Panc1 (cell line): ENCODE measurements at regions not wholly inside any gene's neighbourhood (a gene's known extent, or its start where the extent isn't known, plus 50 kb on each side); places are given as distances from the start of the nearest gene placed in this dataset.

Source experiments
- ATAC-seq: fragments of 200-7000 bp; cut with Tn5 transposase; 2 replicates; pipeline ENCODE4 v1.9.1; 2020; ENCODE audit warnings: mild to moderate bottlenecking, moderate library complexity
- BruUV-seq: library from RNA; stranded (reverse); fragments of 400-500 nt; replicated peaks from 2 replicates; lab custom pipeline; 2021; lab: Mats Ljungman, UMichigan
- CTCF ChIA-PET: fragments of 300-600 bp; sonication (Branson Sonifier 250); formaldehyde crosslinking; loops from one replicate; lab custom pipeline; 2022; ENCODE audit warnings: antibody characterized with exemption; lab: Charles Lee
- POLR2A ChIA-PET: fragments of 300-600 bp; sonication (Branson Sonifier 250); formaldehyde crosslinking; loops from one replicate; lab custom pipeline; 2022; ENCODE audit warnings: antibody characterized with exemption; lab: Charles Lee
- DNase-seq: peaks from one replicate; pipeline ENCODE4 v3.0.0-alpha.2; 2010; ENCODE audit warnings: low read depth, low spot score
- H3K27ac ChIP-seq: 2 replicates; pipeline ENCODE4 v1.5.1; 2011; ENCODE audit warnings: mild to moderate bottlenecking, low read length, inconsistent platforms
- H3K27me3 ChIP-seq: fragments of 200-500 bp; sonication (Bioruptor generic); 2 replicates; pipeline ENCODE4 v1.6.0; 2014; ENCODE audit warnings: low read length, inconsistent platforms; ENCODE audit not compliant: control insufficient read depth, insufficient read depth
- H3K36me3 ChIP-seq: fragments of 200-500 bp; sonication (Bioruptor generic); 2 replicates; pipeline ENCODE4 v1.5.1; 2014; ENCODE audit warnings: inconsistent platforms, mild to moderate bottlenecking, low read length, moderate library complexity; ENCODE audit not compliant: control insufficient read depth, insufficient read depth
- H3K4me1 ChIP-seq: 2 replicates; pipeline ENCODE4 v1.5.1; 2011; ENCODE audit warnings: inconsistent platforms, mild to moderate bottlenecking, low read length, moderate library complexity; ENCODE audit not compliant: control insufficient read depth, insufficient read depth
- H3K4me3 ChIP-seq, 2 experiments: 2 replicates each; pipeline ENCODE4 v1.5.1; 2011 to 2012; ENCODE audit warnings: low read depth in 2 of 2, low read length in 2 of 2, mild to moderate bottlenecking in 2 of 2, inconsistent platforms in 1 of 2, moderate library complexity in 1 of 2
- H3K9me3 ChIP-seq: fragments of 200-500 bp; sonication (Bioruptor generic); 2 replicates; pipeline ENCODE4 v1.5.1; 2014; ENCODE audit warnings: low read depth, mild to moderate bottlenecking, inconsistent platforms, low read length, moderate library complexity; ENCODE audit not compliant: control insufficient read depth, insufficient read depth
- CTCF ChIP-seq: fragments of 450-650 bp; IDR thresholded peaks from 2 replicates; pipeline ENCODE4 v1.5.1; 2017; ENCODE audit warnings: mild to moderate bottlenecking
- POLR2AphosphoS5 ChIP-seq: IDR thresholded peaks from 2 replicates; pipeline ENCODE4 v1.6.1; 2012; ENCODE audit warnings: mild to moderate bottlenecking, low read depth, low read length, moderate library complexity
- REST ChIP-seq, 2 experiments: IDR thresholded peaks; 2 replicates each; pipeline ENCODE4 v1.6.1; 2011 to 2012; ENCODE audit warnings: low read depth in 2 of 2, control low read depth in 1 of 2, low read length in 1 of 2, mild to moderate bottlenecking in 1 of 2, moderate library complexity in 1 of 2; ENCODE audit not compliant: insufficient read depth in 1 of 2
- SIN3A ChIP-seq: IDR thresholded peaks from 2 replicates; pipeline ENCODE4 v1.6.1; 2012; ENCODE audit warnings: low read depth, mild to moderate bottlenecking, low read length, moderate library complexity, borderline replicate concordance; ENCODE audit not compliant: insufficient read depth
- TCF7L2 ChIP-seq: IDR thresholded peaks from 2 replicates; pipeline ENCODE4 v1.6.1; 2011; ENCODE audit warnings: mild to moderate bottlenecking, low read depth, low read length, inconsistent platforms
- in situ Hi-C: cut with HindIII; loops from 2 replicates; pipeline ENCODE4 v1.10.0; 2016; ENCODE audit warnings: low sequenced_read_pairs, low pct_unique_long_range_greater_than_20kb
- intact Hi-C: fragments of 100-400 bp; cut with micrococcal nuclease; formaldehyde crosslinking; loops from one replicate; pipeline ENCODE4 v1.10.0; 2022; ENCODE audit not compliant: unreplicated experiment

DNA sequence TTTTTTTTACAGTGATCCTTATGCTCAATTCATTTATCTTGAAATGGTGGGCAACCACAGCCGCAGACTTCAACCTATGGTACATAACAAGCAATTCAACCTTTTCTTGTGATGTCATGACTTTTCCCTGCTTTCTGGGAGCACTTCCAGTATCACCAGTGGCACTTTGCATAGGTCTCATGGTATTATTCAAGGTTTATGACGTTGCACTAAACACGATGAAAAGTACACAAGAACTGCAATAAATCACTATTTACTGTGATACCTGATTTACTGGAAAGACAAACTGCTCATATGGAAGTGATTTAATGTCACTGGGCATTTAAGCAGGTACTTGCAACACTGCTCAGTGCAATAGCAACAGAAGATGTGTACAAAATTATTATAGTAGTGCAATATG is 251.7 kb upstream of the CXCL12 start:
- Histone ChIP-seq H3K4me3 (no peak overlapping the region), H3K9me3 (0 out of 2 replicates have a peak, but pooled peaks cover 5% of the 10 kb centered on the region), H3K36me3 (no peaks in the 10 kb centered on the region), H3K27ac (no peak overlapping the region), H3K27me3 (no peaks in the 10 kb centered on the region), H3K4me1 (no peaks in the 10 kb centered on the region)
- POLR2A ChIA-PET, result no interaction called here
- BruUV-seq, result no TSS peak
- no peak for ATAC-seq
- intact Hi-C loops, result no loop called here
- in situ Hi-C loops, result no loop called here
- DNase-seq, result no peak
- CTCF ChIA-PET, result no interaction called here
- TF ChIP-seq REST (IDR thresholded peaks at IDR 0.05; ENCODE audit: insufficient read depth in 1 of 2, low read depth in 2 of 2, low read length in 1 of 2) (no peak), SIN3A (no peak), TCF7L2 (no peak), CTCF (no peak), POLR2AphosphoS5 (no peak)

DNA sequence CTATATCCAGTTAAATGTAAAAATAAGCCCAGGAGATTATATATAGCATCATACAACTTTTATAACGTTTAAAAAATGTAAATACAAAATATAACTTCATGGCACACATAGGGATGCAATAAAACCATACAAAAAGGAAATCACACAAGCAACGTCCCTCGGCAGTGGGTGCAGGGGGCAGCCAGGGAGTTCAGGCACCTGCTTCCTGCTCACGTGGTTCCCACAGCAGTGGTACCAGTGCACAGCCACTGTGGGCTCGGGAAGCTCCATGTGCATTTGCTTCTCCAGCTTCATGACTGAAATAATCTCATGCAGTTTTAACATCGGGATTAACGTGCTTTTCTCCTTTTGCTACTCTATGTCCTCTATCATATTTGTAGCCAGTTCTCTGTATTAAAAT is 255.5 kb upstream of the CXCL12 start:
- CTCF ChIA-PET, result no interaction called here
- no peak overlapping the region for H3K4me3 ChIP-seq
- POLR2A ChIA-PET, result no interaction called here
- intact Hi-C loops, result no loop called here
- no peaks in the 10 kb centered on the region for H3K27me3 ChIP-seq
- 0 out of 2 replicates have a peak, but pooled peaks cover 5% of the 10 kb centered on the region for H3K9me3 ChIP-seq
- TF ChIP-seq SIN3A (no peak), REST (IDR thresholded peaks at IDR 0.05; ENCODE audit: insufficient read depth in 1 of 2, low read depth in 2 of 2, low read length in 1 of 2) (no peak), POLR2AphosphoS5 (no peak), TCF7L2 (no peak), CTCF (no peak)
- in situ Hi-C loops, result no loop called here
- DNase-seq, result no peak
- no peaks in the 10 kb centered on the region for H3K4me1 ChIP-seq
- H3K27ac ChIP-seq, result no peak overlapping the region
- H3K36me3 ChIP-seq, result no peaks in the 10 kb centered on the region
- BruUV-seq, result no TSS peak
- ATAC-seq, result no peak
